CD14-positive monocyte (primary cell): ENCODE measurements at regions not wholly inside any gene's neighbourhood (a gene's known extent, or its start where the extent isn't known, plus 50 kb on each side); places are given as distances from the start of the nearest gene placed in this dataset.

Experiments used
- DNase-seq, 3 donors: peaks; one replicate each; pipeline ENCODE4 v3.0.0-alpha.2; 2011 to 2022
- H2AFZ ChIP-seq: 2 replicates; pipeline ENCODE4 v1.6.0; 2012; ENCODE audit warnings: mild to moderate bottlenecking, low read depth, low read length, inconsistent platforms; ENCODE audit not compliant: insufficient read depth, poor library complexity, severe bottlenecking
- H3K27ac ChIP-seq, 2 donors: 1 replicate in 1 of 2; 2 replicates in 1 of 2; pipeline ENCODE4 v1.5.1; 2012 to 2013; ENCODE audit warnings: low read length in 2 of 2, control low read depth in 1 of 2, inconsistent platforms in 1 of 2, low read depth in 1 of 2, mild to moderate bottlenecking in 1 of 2
- H3K27me3 ChIP-seq, 2 donors: one replicate each; pipeline versions ENCODE4 v1.6.0 to v1.6.1; 2011 to 2013; ENCODE audit warnings: low read length in 2 of 2; ENCODE audit not compliant: control insufficient read depth in 2 of 2, insufficient read depth in 2 of 2
- H3K36me3 ChIP-seq, 2 donors: replicated peaks in 1 of 2; 1 replicate in 1 of 2; 2 replicates in 1 of 2; pipeline versions ENCODE4 v1.5.1 to v1.6.1; 2012 to 2013; ENCODE audit warnings: low read length in 2 of 2, control low read depth in 1 of 2, inconsistent platforms in 1 of 2, mild to moderate bottlenecking in 1 of 2; ENCODE audit not compliant: insufficient read depth in 2 of 2, control insufficient read depth in 1 of 2
- H3K4me1 ChIP-seq, 2 donors: 1 replicate in 1 of 2; 2 replicates in 1 of 2; pipeline versions ENCODE4 v1.5.1 to v1.6.1; 2012 to 2013; ENCODE audit warnings: low read length in 2 of 2, control low read depth in 1 of 2, inconsistent platforms in 1 of 2, mild to moderate bottlenecking in 1 of 2, moderate library complexity in 1 of 2; ENCODE audit not compliant: insufficient read depth in 2 of 2, control insufficient read depth in 1 of 2
- H3K4me2 ChIP-seq: replicated peaks from 2 replicates; pipeline ENCODE3; 2012; ENCODE audit warnings: low read length, moderate library complexity, mild to moderate bottlenecking; ENCODE audit not compliant: poor library complexity, severe bottlenecking; ENCODE audit errors: extremely low read depth
- H3K4me3 ChIP-seq, 3 experiments: fragments of 200-600 bp in 1 of 3; sonication (generic) in 1 of 3; replicated peaks in 1 of 3; 1 replicate in 2 of 3; 2 replicates in 1 of 3; pipeline ENCODE4 v1.5.1; 2011 to 2013; ENCODE audit warnings: low read length in 3 of 3, mild to moderate bottlenecking in 3 of 3, control low read depth in 2 of 3, low read depth in 2 of 3, inconsistent platforms in 1 of 3, moderate library complexity in 1 of 3
- H3K79me2 ChIP-seq: 2 replicates; pipeline ENCODE4 v1.6.0; 2012; ENCODE audit warnings: mild to moderate bottlenecking, control low read depth, inconsistent platforms, low read length, moderate library complexity; ENCODE audit not compliant: insufficient read depth
- H3K9ac ChIP-seq: 2 replicates; pipeline ENCODE4 v1.6.0; 2017; ENCODE audit warnings: low read length, mild to moderate bottlenecking; ENCODE audit not compliant: insufficient read depth, poor library complexity, severe bottlenecking
- H3K9me3 ChIP-seq, 2 donors: replicated peaks in 1 of 2; 1 replicate in 1 of 2; 2 replicates in 1 of 2; pipeline versions ENCODE4 v1.5.1 to v1.6.1; 2012 to 2013; ENCODE audit warnings: low read length in 2 of 2, control low read depth in 1 of 2; ENCODE audit not compliant: control insufficient read depth in 1 of 2, insufficient read depth in 1 of 2
- H4K20me1 ChIP-seq: 2 replicates; pipeline ENCODE4 v1.6.0; 2012; ENCODE audit warnings: mild to moderate bottlenecking, low read length, control low read depth, moderate library complexity; ENCODE audit not compliant: insufficient read depth
- H3K27ac Mint-ChIP-seq, 7 donors: one replicate each; pipeline ENCODE4 v1.8.0; 2020; ENCODE audit warnings: mild to moderate bottlenecking in 7 of 7, mixed read lengths in 7 of 7, moderate library complexity in 6 of 7, inconsistent platforms in 2 of 7
- H3K27me3 Mint-ChIP-seq, 3 donors: one replicate each; pipeline ENCODE4 v1.8.0; 2021 to 2022; ENCODE audit warnings: low read depth in 3 of 3, mild to moderate bottlenecking in 3 of 3, mixed read lengths in 3 of 3, moderate library complexity in 3 of 3, inconsistent platforms in 1 of 3
- H3K36me3 Mint-ChIP-seq, 2 donors: one replicate each; pipeline ENCODE4 v1.8.0; 2020; ENCODE audit warnings: mixed read lengths in 2 of 2, inconsistent platforms in 1 of 2, mild to moderate bottlenecking in 1 of 2
- H3K4me1 Mint-ChIP-seq: one replicate; pipeline ENCODE4 v1.8.0; 2020; ENCODE audit warnings: mild to moderate bottlenecking, mixed read lengths
- H3K4me3 Mint-ChIP-seq, 2 donors: one replicate each; pipeline ENCODE4 v1.8.0; 2020; ENCODE audit warnings: mild to moderate bottlenecking in 2 of 2, mixed read lengths in 2 of 2, moderate library complexity in 1 of 2
- H3K9me3 Mint-ChIP-seq, 7 donors: one replicate each; pipeline ENCODE4 v1.8.0; 2020 to 2022; ENCODE audit warnings: mixed read lengths in 7 of 7, mild to moderate bottlenecking in 6 of 7, moderate library complexity in 6 of 7, inconsistent platforms in 2 of 7
- CTCF ChIP-seq: fragments of 200-600 bp; IDR thresholded peaks from one replicate; pipeline ENCODE4 v1.8.0; 2022; ENCODE audit warnings: antibody characterized with exemption, mild to moderate bottlenecking
- intact Hi-C, 2 donors: fragments of 100-400 bp; cut with micrococcal nuclease; formaldehyde crosslinking; loops; one replicate each; pipeline versions ENCODE4 v1.15.0 to v1.15.1; 2023

GRCh38 chr1:168980180-168980579 lies 126.3 kb upstream of the ATP1B1 start:
- Histone ChIP-seq H3K27me3 (no peaks in the 10 kb centered on the region), H2AFZ (no peak overlapping the region), H3K36me3 (no peaks in the 10 kb centered on the region), H3K4me1 (no peaks in the 10 kb centered on the region), H3K79me2 (no peaks in the 10 kb centered on the region), H3K27ac (no peak overlapping the region), H3K4me3 (no peak overlapping the region), H3K4me2 (no peak overlapping the region), H3K9me3 (no peaks in the 10 kb centered on the region), H4K20me1 (no peaks in the 10 kb centered on the region), H3K9ac (no peak overlapping the region)
- DNase-seq: no peak
- intact Hi-C loops: no loop called here
- H3K27ac Mint-ChIP-seq: peak overlapping the region in 1 of 7 donors; percentile 32
- H3K4me1 Mint-ChIP-seq: no peaks in the 10 kb centered on the region
- peaks cover 0 to 2% (median 0%) of the 10 kb centered on the region in 3 donors for H3K27me3 Mint-ChIP-seq
- TF ChIP-seq CTCF: no peak
- H3K4me3 Mint-ChIP-seq: no peak overlapping the region
- H3K9me3 Mint-ChIP-seq: peaks cover 0 to 3% (median 2%) of the 10 kb centered on the region in 7 donors
- H3K36me3 Mint-ChIP-seq: no peaks in the 10 kb centered on the region

DNA sequence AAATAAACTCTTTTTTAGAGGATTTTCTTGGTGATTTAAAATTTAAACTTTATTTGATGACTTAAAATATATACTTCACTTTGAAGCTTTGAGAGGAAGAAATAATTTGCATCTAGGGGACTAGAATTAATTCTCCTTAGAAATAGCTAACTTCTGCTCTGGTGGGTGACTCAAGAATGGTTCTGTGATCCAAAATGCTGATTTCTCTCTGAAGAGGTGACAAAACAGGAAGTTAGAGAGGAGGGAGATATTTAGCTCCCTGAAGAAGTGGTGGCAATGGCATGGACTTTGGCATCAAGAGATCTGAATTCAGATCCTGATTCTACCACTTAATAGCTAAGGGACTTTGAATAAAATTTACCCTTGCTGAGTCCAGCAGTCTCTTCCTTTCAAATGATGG lies 125.8 kb upstream of the ATP1B1 start:
- no peaks in the 10 kb centered on the region for H3K36me3 Mint-ChIP-seq
- no peak overlapping the region for H3K9ac ChIP-seq
- H3K4me2 ChIP-seq: no peak overlapping the region
- H3K27ac ChIP-seq: no peak overlapping the region
- H3K4me1 ChIP-seq: no peaks in the 10 kb centered on the region
- peaks cover 0 to 2% (median 0%) of the 10 kb centered on the region in 3 donors for H3K27me3 Mint-ChIP-seq
- intact Hi-C loops: no loop called here
- no peak for TF ChIP-seq CTCF
- H4K20me1 ChIP-seq: no peaks in the 10 kb centered on the region
- no peak overlapping the region for H2AFZ ChIP-seq
- no peak overlapping the region for H3K27ac Mint-ChIP-seq
- H3K4me3 ChIP-seq: no peak overlapping the region
- H3K4me1 Mint-ChIP-seq: no peaks in the 10 kb centered on the region
- no peaks in the 10 kb centered on the region for H3K36me3 ChIP-seq
- no peaks in the 10 kb centered on the region for H3K27me3 ChIP-seq
- no peak for DNase-seq
- no peaks in the 10 kb centered on the region for H3K9me3 ChIP-seq
- H3K79me2 ChIP-seq: no peaks in the 10 kb centered on the region
- no peak overlapping the region for H3K4me3 Mint-ChIP-seq
- H3K9me3 Mint-ChIP-seq: peaks cover 0 to 3% (median 2%) of the 10 kb centered on the region in 7 donors
